Right lobe of liver (tissue), 6 donors: ENCODE measurements at regions not wholly inside any gene's neighbourhood (a gene's known extent, or its start where the extent isn't known, plus 50 kb on each side); places are given as distances from the start of the nearest gene placed in this dataset.

Experiments
- ATAC-seq, 4 donors: fragments of 200-7000 bp; cut with Tn5 transposase; one replicate each; pipeline ENCODE4 v1.9.1; 2020; ENCODE audit warnings: mild to moderate bottlenecking in 4 of 4, moderate library complexity in 4 of 4
- DNase-seq, 3 donors: peaks; one replicate each; pipeline ENCODE4 v3.0.0-alpha.2; 2020
- H3K27ac ChIP-seq, 3 donors: fragments of 200-600 bp; one replicate each; pipeline ENCODE4 v1.8.0; 2022
- H3K27me3 ChIP-seq, 2 donors: fragments of 200-600 bp; one replicate each; pipeline ENCODE4 v1.8.0; 2022
- H3K36me3 ChIP-seq, 4 donors: fragments of 200-600 bp; sonication (generic) in 1 of 4; one replicate each; pipeline versions ENCODE4 v1.5.1 to v1.8.0; 2017 to 2022; ENCODE audit warnings: control low read depth in 1 of 4
- H3K4me1 ChIP-seq, 4 donors: fragments of 200-600 bp; sonication (generic) in 1 of 4; one replicate each; pipeline versions ENCODE4 v1.5.1 to v1.8.0; 2017 to 2022; ENCODE audit warnings: control low read depth in 1 of 4
- H3K4me3 ChIP-seq, 3 donors: fragments of 200-600 bp; one replicate each; pipeline ENCODE4 v1.8.0; 2022
- H3K9me3 ChIP-seq, 4 donors: fragments of 200-600 bp; sonication (generic) in 1 of 4; one replicate each; pipeline versions ENCODE4 v1.5.1 to v1.8.0; 2017 to 2022; ENCODE audit warnings: control low read depth in 1 of 4
- POLR2A ChIP-seq: fragments of 450-650 bp; IDR thresholded peaks from one replicate; pipeline ENCODE4 v1.6.1; 2017; ENCODE audit warnings: antibody characterized with exemption, mild to moderate bottlenecking
- WGBS: methylation state at CpG from one replicate; pipeline ENCODE4 v1.1.6; 2018; ENCODE audit warnings: low coverage, low lambda C conversion rate; ENCODE audit not compliant: insufficient coverage; ENCODE audit errors: missing lambda C conversion rate; 5-methylcytosine and 5-hydroxymethylcytosine counted together
- intact Hi-C, 2 donors: fragments of 100-400 bp; cut with DNase I; formaldehyde crosslinking; loops; one replicate each; pipeline versions ENCODE4 v1.11.2 to v1.14.1; 2022
- TF ChIP-seq, protein P1 (sequence below), 4 donors: fragments of 200-600 bp in 3 of 4; fragments of 450-650 bp in 1 of 4; IDR thresholded peaks; one replicate each; pipeline versions ENCODE4 v1.5.1 to v1.8.0; 2016 to 2022; ENCODE audit warnings: antibody characterized with exemption in 4 of 4, mild to moderate bottlenecking in 2 of 4
- donor health status: DM: no; HTN: yes; CAD: no.
- donor health status: DM: no; HTN: no; CAD: no.
- donor health status: DM: no; HTN: no; CAD: no.
- donor health status: DM: no; HTN: yes; CAD: no.
- donor health status: DM: no; HTN: yes; CAD: no.

DNA sequence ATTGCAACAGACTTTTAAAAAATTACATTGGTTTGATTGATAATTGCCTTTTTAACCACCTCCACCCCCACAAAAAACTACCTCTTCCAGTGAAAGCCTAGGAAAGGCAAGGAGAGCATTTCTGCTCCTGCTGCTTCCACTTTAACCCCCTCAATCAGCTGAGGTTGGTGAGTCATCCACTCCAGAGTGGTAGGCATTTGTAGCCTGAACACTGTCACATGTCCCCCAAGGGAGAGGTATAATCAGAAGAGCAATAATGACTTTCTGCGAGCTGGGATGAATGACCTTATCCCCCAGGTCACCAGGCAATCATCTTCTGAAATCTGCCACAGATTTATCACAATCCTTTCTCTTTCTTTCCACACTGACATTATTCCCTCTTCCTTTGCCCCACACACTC lies 126.6 kb upstream of the CAMK1G start:
- H3K9me3 ChIP-seq = no peaks in the 10 kb centered on the region
- no peaks in the 10 kb centered on the region for H3K4me1 ChIP-seq
- H3K27me3 ChIP-seq = no peaks in the 10 kb centered on the region
- H3K4me3 ChIP-seq = no peak overlapping the region
- 42% methylated on average over 1 of the region's 1 CpG for WGBS
- H3K36me3 ChIP-seq = no peaks in the 10 kb centered on the region
- ATAC-seq = no peak
- intact Hi-C loops = no loop called here
- no peak overlapping the region for H3K27ac ChIP-seq
- TF ChIP-seq POLR2A = no peak
- TF ChIP-seq, protein P1, sequence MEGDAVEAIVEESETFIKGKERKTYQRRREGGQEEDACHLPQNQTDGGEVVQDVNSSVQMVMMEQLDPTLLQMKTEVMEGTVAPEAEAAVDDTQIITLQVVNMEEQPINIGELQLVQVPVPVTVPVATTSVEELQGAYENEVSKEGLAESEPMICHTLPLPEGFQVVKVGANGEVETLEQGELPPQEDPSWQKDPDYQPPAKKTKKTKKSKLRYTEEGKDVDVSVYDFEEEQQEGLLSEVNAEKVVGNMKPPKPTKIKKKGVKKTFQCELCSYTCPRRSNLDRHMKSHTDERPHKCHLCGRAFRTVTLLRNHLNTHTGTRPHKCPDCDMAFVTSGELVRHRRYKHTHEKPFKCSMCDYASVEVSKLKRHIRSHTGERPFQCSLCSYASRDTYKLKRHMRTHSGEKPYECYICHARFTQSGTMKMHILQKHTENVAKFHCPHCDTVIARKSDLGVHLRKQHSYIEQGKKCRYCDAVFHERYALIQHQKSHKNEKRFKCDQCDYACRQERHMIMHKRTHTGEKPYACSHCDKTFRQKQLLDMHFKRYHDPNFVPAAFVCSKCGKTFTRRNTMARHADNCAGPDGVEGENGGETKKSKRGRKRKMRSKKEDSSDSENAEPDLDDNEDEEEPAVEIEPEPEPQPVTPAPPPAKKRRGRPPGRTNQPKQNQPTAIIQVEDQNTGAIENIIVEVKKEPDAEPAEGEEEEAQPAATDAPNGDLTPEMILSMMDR (IDR thresholded peaks at IDR 0.05) = no peak
- DNase-seq = no peak

- Histone ChIP-seq H3K4me1 (no peaks in the 10 kb centered on the region), H3K27me3 (no peaks in the 10 kb centered on the region), H3K9me3 (no peaks in the 10 kb centered on the region), H3K27ac (no peak overlapping the region), H3K4me3 (no peak overlapping the region), H3K36me3 (no peaks in the 10 kb centered on the region)
- ATAC-seq (no peak), DNase-seq (no peak)
- intact Hi-C loops = no loop called here
- no peak for TF ChIP-seq POLR2A
- TF ChIP-seq, protein P1 (IDR thresholded peaks at IDR 0.05) = no peak
- 54% methylated on average over 6 of the region's 6 CpGs for WGBS
Measured at GRCh38 chr1:209457401-209458125, 126.0 kb upstream of the CAMK1G start.

DNA sequence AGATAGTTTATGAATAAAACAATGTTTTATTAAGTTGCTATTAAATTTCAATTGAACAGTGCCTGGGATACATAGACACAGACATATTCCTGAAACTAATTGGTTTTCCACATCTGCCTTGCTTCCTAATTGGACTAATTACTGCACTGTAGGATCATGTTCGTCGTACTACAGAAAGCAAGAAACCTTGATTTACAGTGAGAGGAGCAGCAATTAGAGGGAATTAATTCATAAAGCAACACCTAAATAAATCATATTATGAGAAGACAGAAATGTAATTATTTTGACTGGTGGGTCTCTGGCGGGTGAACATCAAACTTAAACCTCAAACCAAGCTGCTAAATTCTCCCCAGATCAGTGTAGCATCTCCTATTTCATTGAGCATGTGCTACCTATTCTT lies 124.6 kb upstream of the CAMK1G start:
- no peaks in the 10 kb centered on the region for H3K9me3 ChIP-seq
- 40% methylated on average over 3 of the region's 3 CpGs for WGBS
- TF ChIP-seq, protein P1 (IDR thresholded peaks at IDR 0.05) = no peak
- TF ChIP-seq POLR2A = no peak
- DNase-seq (no peak), ATAC-seq (no peak)
- intact Hi-C loops = no loop called here
- no peak overlapping the region for H3K27ac ChIP-seq
- no peaks in the 10 kb centered on the region for H3K27me3 ChIP-seq
- no peaks in the 10 kb centered on the region for H3K4me1 ChIP-seq
- no peak overlapping the region for H3K4me3 ChIP-seq
- no peaks in the 10 kb centered on the region for H3K36me3 ChIP-seq

- ATAC-seq (no peak), DNase-seq (no peak)
- Histone ChIP-seq H3K27ac (no peak overlapping the region), H3K27me3 (no peaks in the 10 kb centered on the region), H3K9me3 (no peaks in the 10 kb centered on the region), H3K4me3 (no peak overlapping the region), H3K36me3 (no peaks in the 10 kb centered on the region), H3K4me1 (no peaks in the 10 kb centered on the region)
- no peak for TF ChIP-seq POLR2A
- TF ChIP-seq, protein P1 (IDR thresholded peaks at IDR 0.05) = no peak
- intact Hi-C loops = no loop called here
Measured at GRCh38 chr1:209461168-209461567, 122.3 kb upstream of the CAMK1G start.

- H3K27me3 ChIP-seq = no peaks in the 10 kb centered on the region
- H3K4me1 ChIP-seq = no peaks in the 10 kb centered on the region
- intact Hi-C loops = no loop called here
- no peak for DNase-seq
- H3K9me3 ChIP-seq = no peaks in the 10 kb centered on the region
- TF ChIP-seq POLR2A = no peak
- TF ChIP-seq, protein P1 (IDR thresholded peaks at IDR 0.05) = no peak
- ATAC-seq = no peak
- no peak overlapping the region for H3K27ac ChIP-seq
- H3K4me3 ChIP-seq = no peak overlapping the region
- H3K36me3 ChIP-seq = no peaks in the 10 kb centered on the region
Measured at GRCh38 chr1:209462433-209462832, 121.1 kb upstream of the CAMK1G start.
